Prostate gland (tissue), 2 donors: ENCODE measurements at regions not wholly inside any gene's neighbourhood (a gene's known extent, or its start where the extent isn't known, plus 50 kb on each side); places are given as distances from the start of the nearest gene placed in this dataset.

ENCODE experiments used
- POLR2A ChIP-seq: fragments of 450-650 bp; IDR thresholded peaks from one replicate; pipeline ENCODE4 v1.6.1; 2016; ENCODE audit warnings: antibody characterized with exemption, mild to moderate bottlenecking
- TF ChIP-seq, protein P1 (sequence below), 4 experiments: fragments of 200-600 bp in 2 of 4; fragments of 450-650 bp in 2 of 4; sonication (generic) in 2 of 4; IDR thresholded peaks; 1 replicate in 3 of 4; 2 replicates in 1 of 4; pipeline ENCODE4 v1.5.1; 2016 to 2019; ENCODE audit warnings: antibody characterized with exemption in 4 of 4, mild to moderate bottlenecking in 2 of 4, moderate library complexity in 2 of 4

DNA sequence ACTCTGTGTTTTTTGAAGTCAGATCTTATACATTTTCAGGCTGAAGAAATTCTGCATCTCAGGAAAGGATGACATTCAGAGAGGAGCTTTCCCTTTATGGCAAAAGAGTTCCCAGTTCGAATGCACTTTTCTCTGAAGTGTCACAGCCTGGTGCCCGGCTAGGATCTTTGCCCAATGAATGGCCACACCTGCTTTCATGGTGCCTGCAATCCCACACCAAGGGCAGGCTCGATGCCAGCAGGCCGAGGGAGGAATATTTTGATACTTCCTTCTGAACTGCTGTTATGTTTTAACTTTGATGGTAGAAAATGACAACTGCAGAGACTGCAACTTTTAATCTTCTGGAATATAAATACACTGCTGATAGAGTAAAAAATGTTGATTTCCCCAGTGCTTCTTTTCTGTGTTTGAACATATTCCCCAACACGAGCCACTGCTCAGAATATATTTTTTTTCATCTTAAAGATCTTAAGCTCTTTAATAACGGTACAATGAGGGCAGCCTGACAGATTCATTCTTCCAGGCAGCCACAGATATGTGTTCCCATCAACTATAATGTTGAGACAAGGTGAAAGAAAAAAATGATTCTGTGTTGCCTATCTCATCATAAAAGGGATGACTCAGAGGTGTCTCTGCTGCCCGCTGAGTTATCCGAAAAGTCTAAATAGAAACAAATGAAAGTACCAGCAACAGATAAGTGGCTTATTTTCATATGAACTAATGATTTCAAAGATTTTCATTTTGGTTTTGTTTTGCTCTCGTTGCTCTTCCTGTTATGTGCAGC lies 848.5 kb downstream of the DCDC2C start:
- TF ChIP-seq, protein P1, sequence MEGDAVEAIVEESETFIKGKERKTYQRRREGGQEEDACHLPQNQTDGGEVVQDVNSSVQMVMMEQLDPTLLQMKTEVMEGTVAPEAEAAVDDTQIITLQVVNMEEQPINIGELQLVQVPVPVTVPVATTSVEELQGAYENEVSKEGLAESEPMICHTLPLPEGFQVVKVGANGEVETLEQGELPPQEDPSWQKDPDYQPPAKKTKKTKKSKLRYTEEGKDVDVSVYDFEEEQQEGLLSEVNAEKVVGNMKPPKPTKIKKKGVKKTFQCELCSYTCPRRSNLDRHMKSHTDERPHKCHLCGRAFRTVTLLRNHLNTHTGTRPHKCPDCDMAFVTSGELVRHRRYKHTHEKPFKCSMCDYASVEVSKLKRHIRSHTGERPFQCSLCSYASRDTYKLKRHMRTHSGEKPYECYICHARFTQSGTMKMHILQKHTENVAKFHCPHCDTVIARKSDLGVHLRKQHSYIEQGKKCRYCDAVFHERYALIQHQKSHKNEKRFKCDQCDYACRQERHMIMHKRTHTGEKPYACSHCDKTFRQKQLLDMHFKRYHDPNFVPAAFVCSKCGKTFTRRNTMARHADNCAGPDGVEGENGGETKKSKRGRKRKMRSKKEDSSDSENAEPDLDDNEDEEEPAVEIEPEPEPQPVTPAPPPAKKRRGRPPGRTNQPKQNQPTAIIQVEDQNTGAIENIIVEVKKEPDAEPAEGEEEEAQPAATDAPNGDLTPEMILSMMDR (IDR thresholded peaks at IDR 0.05) = no peak
- TF ChIP-seq POLR2A = no peak
